ENCODE measurements at regions not wholly inside any gene's neighbourhood (a gene's known extent, or its start where the extent isn't known, plus 50 kb on each side); places are given as distances from the start of the nearest gene placed in this dataset.
A peak's percentile ranks its signal among the peaks of the same experiment; 100 is the strongest.
"Not testable (repeated sequence)": the region's sequence is repeated elsewhere in the genome, so short reads cannot be mapped to it uniquely, and the experiment has no call there.

DNA sequence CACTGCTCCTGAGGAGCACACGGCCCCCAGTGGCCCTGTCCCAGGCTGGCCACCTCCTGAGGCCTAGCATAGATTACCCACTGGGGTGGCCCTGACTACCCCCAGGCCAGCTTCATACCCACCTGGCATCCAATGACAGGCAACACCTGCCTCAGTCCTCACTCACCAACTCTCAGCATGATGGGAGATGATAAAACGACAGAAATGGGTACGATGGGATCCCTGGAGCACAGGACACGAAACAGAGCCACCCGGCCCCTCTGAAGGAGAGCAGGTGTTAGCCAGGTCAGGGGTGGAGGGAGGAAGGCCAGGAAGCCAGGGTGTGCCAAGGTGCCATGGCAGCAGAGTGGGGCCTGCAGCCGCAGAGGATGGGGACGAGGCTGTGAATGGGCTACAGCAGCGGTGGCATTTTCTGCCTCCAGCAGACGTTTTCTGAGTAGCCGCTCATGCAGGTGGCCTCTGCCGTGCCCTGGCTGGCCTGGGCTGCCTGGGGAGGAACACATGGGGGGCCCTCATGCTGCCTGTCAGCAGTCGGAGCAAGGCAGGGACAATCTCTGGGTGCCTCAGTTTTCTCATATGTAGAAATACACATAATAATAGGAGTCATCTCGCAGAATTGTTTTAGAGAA is 50.2 kb upstream of the FGF3 start:
- intact Hi-C loops (cut with DNase I): no loop called here
- no peak for DNase-seq
- no peak for ATAC-seq

GRCh38 chr11:69870766-69871165 is 51.5 kb upstream of the FGF3 start:
- DNase-seq (no peak), ATAC-seq (peak in 1 of 2 donors; percentile 41)
- intact Hi-C loops (cut with DNase I): no loop called here

GRCh38 chr11:69873166-69874077 is 54.2 kb upstream of the FGF3 start:
- DNase-seq: peak; percentile 4
- intact Hi-C loops (cut with DNase I): no loop called here
- ATAC-seq: no peak

DNA sequence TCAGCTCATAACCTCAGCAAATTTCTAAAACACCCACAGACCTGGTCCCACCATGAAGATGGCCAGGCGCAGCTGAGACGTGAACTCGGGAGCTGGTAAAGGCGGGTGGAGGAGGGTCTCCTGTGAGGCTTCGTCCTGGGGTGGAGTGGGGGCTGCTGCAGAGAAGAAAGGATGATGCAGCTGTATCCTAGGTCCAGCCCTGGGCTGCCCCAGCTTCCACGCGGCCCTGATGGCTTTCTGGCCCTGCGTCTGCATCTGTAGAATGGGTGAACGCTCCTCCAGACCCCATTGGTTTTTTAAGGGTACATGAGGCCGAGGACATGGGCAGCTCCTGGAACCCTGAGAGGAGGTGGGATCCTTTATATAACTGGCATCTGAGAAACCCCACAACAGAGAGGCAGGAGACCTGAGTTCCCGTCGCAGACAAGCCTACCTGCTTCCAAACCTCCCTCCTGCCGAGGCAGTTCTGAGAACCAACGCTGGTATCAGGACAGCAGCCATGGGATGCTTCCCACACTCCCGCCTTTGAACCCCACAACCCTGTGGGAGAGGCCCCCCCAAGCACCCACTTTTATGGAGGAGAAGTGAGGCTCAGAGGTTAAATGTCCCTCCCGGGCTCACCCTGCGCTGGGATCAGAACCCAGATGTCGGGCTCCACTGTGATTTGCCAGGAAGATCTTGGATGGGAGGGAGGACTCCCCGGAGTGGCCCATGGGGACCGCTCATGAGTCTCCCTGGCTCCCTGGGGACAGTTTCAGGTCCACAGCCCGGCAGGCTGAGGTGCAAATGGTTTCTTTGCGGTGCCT is 55.2 kb upstream of the FGF3 start:
- ATAC-seq (no peak), DNase-seq (peak; percentile 7)

GRCh38 chr11:69874984-69875624 is 55.9 kb upstream of the FGF3 start:
- no peak for ATAC-seq
- peak; percentile 7 for DNase-seq
- intact Hi-C loops (cut with DNase I): no loop called here

More for the DNA sequence above, 55.2 kb upstream of the FGF3 start:
- intact Hi-C loops (cut with DNase I): no loop called here

GRCh38 chr11:69876013-69876412 is 56.8 kb upstream of the FGF3 start:
- DNase-seq: peak; percentile 14
- intact Hi-C loops (cut with DNase I): no loop called here
- no peak for ATAC-seq

DNA sequence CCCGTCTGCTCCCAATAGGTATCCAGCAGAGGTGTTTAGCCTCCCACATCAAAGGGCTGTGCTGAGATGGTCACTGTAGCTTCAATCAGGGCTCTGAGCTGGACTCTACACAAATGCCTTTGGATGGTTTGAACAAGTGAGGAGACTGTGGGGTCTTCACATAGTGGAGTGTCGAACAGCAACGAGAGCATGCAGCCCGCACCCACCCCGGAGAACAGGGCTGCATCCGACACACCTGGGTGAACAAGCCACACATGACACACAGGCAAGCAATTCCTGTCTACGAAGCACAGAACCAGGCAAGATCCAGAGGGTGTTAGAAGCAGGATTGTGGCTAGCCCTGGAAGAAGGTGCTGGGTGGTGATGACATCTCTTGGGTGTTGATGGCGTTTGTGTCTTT is 58.0 kb upstream of the FGF3 start:
- intact Hi-C loops (cut with DNase I): no loop called here
- ATAC-seq: no peak
- peak; percentile 5 for DNase-seq

GRCh38 chr11:69877704-69878103 is 58.5 kb upstream of the FGF3 start:
- intact Hi-C loops (cut with DNase I); DNase-seq; ATAC-seq: not testable (repeated sequence)

DNA sequence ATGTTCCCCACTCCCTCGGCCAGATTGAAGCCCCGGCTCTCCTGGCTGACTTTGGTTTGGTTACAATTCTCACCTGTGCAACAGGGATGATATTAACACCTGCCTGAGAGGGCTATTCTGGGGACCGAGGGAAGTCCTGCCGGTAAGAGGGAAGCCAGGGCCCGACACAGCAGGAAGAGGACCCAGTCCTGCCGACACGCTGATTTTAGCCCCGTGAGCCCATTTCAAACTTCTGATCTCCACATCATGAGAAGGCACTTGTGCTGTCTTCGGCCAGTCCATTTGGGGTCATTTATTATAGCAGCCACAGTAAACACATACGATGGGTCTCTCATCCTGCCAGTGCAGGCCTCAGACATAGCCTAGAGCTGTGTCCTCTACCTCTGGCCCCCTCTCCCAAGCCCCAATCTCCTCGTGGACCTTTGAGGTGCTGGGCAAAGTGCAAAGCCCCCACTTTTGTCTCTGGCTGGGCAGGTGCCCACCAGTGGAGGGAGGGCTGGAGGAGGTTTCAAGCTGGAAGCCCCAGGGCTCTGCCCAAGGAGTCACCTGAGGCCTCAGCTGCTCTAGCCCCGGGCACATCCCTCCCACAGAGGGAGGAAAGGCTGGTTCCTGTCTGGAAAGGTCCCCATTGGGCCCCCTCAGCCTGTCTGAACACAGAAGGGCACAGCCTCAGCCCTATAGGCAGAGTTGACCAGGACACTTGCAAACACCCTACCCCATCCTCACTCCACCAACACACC is 59.1 kb upstream of the FGF3 start:
- DNase-seq: peak; percentile 5
- no peak for ATAC-seq

GRCh38 chr11:69878927-69879728 is 59.9 kb upstream of the FGF3 start:
- DNase-seq (peak; percentile 7), ATAC-seq (no peak)
- intact Hi-C loops (cut with DNase I): no loop called here

More for the DNA sequence above, 59.1 kb upstream of the FGF3 start:
- intact Hi-C loops (cut with DNase I): no loop called here

GRCh38 chr11:69879729-69880005 is 60.5 kb upstream of the FGF3 start:
- intact Hi-C loops (cut with DNase I): no loop called here

DNA sequence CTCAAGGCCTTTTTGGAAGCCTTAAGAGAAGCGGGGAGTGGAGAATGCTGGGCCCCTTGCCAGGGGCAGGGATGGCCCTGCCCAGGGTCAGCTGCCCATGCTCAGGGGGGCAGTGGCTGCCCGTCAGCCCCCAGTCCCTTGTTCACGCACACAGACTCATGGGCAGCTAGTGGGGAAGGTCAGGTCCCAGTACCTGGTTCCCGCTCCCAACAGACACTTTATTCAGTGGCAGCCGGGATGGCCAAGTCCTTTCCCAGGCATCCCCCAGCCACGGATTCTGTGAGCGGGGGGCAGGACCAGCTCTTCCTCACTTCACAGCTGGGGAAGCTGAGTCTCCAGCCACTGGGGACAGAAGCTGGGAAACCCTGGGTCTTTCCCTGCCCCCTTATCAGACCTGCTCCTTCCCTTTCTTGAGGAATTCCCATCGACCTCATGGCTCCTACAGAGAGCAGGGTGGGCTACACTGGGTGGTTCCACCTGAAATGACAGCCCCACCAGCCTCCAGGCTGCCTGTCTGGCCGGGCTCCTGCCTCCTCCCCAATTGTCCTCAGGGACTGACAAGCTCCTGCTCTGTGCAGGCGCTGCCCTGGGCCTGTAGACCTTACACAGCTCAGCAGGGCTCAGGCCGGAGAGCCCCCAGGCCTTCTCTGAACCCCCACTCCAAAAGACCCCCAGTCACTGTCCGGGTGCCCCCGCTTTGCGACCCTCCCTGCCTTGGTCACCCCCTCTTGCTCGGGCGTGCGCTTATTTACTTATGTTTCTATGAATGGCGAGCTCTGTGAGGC is 61.0 kb upstream of the FGF3 start:
- intact Hi-C loops (cut with DNase I): no loop called here
- ATAC-seq (no peak), DNase-seq (peak; percentile 14)

More at GRCh38 chr11:69879729-69880005, 60.5 kb upstream of the FGF3 start:
- ATAC-seq (no peak), DNase-seq (peak; percentile 7)

GRCh38 chr11:69880826-69881445 is 61.7 kb upstream of the FGF3 start:
- DNase-seq: peak; percentile 9
- intact Hi-C loops (cut with DNase I): no loop called here

DNA sequence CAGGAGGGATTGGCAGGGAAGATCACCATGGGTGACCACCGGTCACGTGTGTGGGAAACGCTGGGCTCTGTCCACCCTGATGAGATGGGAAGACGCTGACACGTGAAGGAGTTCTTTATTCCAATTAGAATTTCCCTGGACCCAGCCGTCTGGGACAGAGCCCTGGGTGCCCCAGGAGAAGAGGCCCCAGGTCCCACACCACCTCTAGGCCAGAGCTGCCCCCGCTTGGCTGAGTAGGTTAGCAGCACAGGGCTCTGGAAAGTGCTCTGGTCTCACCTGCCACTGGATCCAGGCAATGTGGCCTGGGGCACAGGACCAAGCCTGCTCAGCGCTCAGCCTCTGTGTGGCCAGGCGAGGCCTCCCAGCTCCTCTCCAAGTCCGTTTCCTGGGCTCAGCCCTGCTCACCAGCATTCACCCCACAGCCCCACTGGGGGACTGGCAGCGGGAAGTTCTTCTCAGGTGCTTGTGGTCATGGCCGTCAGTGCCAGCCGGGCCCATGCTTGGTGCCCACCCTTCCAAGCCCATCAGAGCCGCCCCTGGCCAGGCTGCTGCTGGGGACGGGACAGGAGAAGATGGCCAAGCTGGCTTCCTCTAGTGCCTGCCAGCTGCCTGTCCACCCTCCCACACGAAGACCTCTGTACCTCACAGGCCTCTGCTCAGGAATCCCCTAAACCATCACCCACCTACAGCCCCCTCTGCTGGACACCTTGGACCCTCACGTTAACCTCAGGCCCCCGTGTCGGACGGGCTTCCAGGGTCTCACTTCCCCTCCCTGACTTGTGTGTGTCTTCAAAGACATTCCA is 62.5 kb upstream of the FGF3 start:
- intact Hi-C loops (cut with DNase I): no loop called here
- DNase-seq: peak; percentile 10

More at GRCh38 chr11:69880826-69881445, 61.7 kb upstream of the FGF3 start:
- ATAC-seq: no peak

GRCh38 chr11:69882270-69882608 is 63.0 kb upstream of the FGF3 start:
- intact Hi-C loops (cut with DNase I): no loop called here
- no peak for ATAC-seq
- DNase-seq: no peak

More for the DNA sequence above, 62.5 kb upstream of the FGF3 start:
- no peak for ATAC-seq

All from left cardiac atrium (tissue), 4 donors.